Hepatocyte (in vitro differentiated cells): ENCODE measurements at regions not wholly inside any gene's neighbourhood (a gene's known extent, or its start where the extent isn't known, plus 50 kb on each side); places are given as distances from the start of the nearest gene placed in this dataset.

ENCODE experiments used
- EZH2 ChIP-seq: fragments of 200-600 bp; sonication (generic); IDR thresholded peaks from 2 replicates; pipeline ENCODE4 v1.6.1; 2016; ENCODE audit warnings: antibody characterized with exemption, mild to moderate bottlenecking, borderline replicate concordance
- EZH2phosphoT487 ChIP-seq: fragments of 200-600 bp; sonication (generic); IDR thresholded peaks from one replicate; pipeline ENCODE4 v1.6.1; 2018; ENCODE audit warnings: antibody characterized with exemption, mild to moderate bottlenecking, low read depth, moderate library complexity; ENCODE audit not compliant: unreplicated experiment, severe bottlenecking
- TF ChIP-seq, protein P1 (sequence below): fragments of 200-600 bp; sonication (generic); IDR thresholded peaks from 2 replicates; pipeline ENCODE4 v1.5.1; 2016; ENCODE audit warnings: antibody characterized with exemption, mild to moderate bottlenecking; ENCODE audit not compliant: poor library complexity

DNA sequence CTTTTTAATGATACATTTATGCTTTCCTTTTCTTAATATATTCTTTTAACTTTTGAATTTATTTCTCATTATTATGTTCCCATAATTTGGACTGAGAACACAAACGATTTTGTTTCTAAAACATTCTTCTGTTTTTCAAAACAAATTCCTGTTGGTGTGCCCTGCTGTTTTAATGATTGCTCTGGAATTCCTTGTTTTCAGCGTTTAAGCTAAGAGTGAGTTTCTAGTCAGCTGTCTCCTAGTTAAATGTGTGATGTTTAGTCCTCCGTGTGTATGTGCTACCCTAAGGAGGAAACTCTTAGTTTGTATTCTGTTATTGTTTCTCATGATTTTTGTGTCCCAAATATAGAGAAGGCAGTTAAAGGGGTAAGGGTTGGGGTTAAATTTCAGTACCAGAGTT lies 306.1 kb upstream of the RGS17 start:
- TF ChIP-seq, protein P1, sequence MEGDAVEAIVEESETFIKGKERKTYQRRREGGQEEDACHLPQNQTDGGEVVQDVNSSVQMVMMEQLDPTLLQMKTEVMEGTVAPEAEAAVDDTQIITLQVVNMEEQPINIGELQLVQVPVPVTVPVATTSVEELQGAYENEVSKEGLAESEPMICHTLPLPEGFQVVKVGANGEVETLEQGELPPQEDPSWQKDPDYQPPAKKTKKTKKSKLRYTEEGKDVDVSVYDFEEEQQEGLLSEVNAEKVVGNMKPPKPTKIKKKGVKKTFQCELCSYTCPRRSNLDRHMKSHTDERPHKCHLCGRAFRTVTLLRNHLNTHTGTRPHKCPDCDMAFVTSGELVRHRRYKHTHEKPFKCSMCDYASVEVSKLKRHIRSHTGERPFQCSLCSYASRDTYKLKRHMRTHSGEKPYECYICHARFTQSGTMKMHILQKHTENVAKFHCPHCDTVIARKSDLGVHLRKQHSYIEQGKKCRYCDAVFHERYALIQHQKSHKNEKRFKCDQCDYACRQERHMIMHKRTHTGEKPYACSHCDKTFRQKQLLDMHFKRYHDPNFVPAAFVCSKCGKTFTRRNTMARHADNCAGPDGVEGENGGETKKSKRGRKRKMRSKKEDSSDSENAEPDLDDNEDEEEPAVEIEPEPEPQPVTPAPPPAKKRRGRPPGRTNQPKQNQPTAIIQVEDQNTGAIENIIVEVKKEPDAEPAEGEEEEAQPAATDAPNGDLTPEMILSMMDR, result no peak
- no peak for TF ChIP-seq EZH2
- no peak for TF ChIP-seq EZH2phosphoT487
